IMR-90 (cell line): ENCODE measurements at regions not wholly inside any gene's neighbourhood (a gene's known extent, or its start where the extent isn't known, plus 50 kb on each side); places are given as distances from the start of the nearest gene placed in this dataset.
A peak's percentile ranks its signal among the peaks of the same experiment; 100 is the strongest.

ENCODE experiments used
- ATAC-seq: fragments of 200-7000 bp; cut with Tn5 transposase; 2 replicates; pipeline ENCODE4 v1.9.1; 2020; ENCODE audit warnings: low read depth, mild to moderate bottlenecking, moderate library complexity
- BruUV-seq: library from RNA; stranded (reverse); fragments of 400-500 nt; replicated peaks from 2 replicates; lab custom pipeline; 2021; lab: Mats Ljungman, UMichigan
- CTCF ChIA-PET: fragments of 300-600 bp; formaldehyde crosslinking; extraction: SDS; loops from one replicate; lab custom pipeline; 2021; ENCODE audit warnings: antibody characterized with exemption; lab: Yijun Ruan, JAX
- POLR2A ChIA-PET: fragments of 300-600 bp; sonication (Branson Sonifier 250); formaldehyde crosslinking; loops from one replicate; lab custom pipeline; 2022; ENCODE audit warnings: antibody characterized with exemption; ENCODE audit not compliant: unreplicated experiment; lab: Charles Lee
- DNase-seq: peaks from one replicate; pipeline ENCODE4 v3.0.0; 2013
- H2AFZ ChIP-seq: replicated peaks from 2 replicates; pipeline ENCODE3; 2013; ENCODE audit warnings: low read length, mild to moderate bottlenecking; ENCODE audit not compliant: poor library complexity
- H2AK5ac ChIP-seq: 2 replicates; pipeline ENCODE4 v1.6.1; 2013; ENCODE audit warnings: low read depth, low read length, inconsistent platforms
- H2AK9ac ChIP-seq: replicated peaks from 2 replicates; pipeline ENCODE3; 2013; ENCODE audit warnings: mild to moderate bottlenecking, low read depth, low read length, moderate library complexity; ENCODE audit not compliant: poor library complexity
- H2BK120ac ChIP-seq: 2 replicates; pipeline ENCODE4 v1.6.1; 2013; ENCODE audit warnings: low read depth, low read length, inconsistent platforms
- H2BK15ac ChIP-seq: 3 replicates; pipeline ENCODE4 v1.6.1; 2013; ENCODE audit warnings: low read depth, low read length, inconsistent platforms
- H2BK20ac ChIP-seq: 2 replicates; pipeline ENCODE4 v1.6.1; 2013; ENCODE audit warnings: low read depth, mild to moderate bottlenecking, inconsistent platforms, low read length, moderate library complexity
- H2BK5ac ChIP-seq: 2 replicates; pipeline ENCODE4 v1.6.1; 2013; ENCODE audit warnings: mild to moderate bottlenecking, low read depth, low read length, inconsistent platforms; ENCODE audit not compliant: poor library complexity, severe bottlenecking
- H3K14ac ChIP-seq: replicated peaks from 2 replicates; pipeline ENCODE4 v1.6.1; 2013; ENCODE audit warnings: low read depth, low read length, inconsistent platforms
- H3K18ac ChIP-seq: 2 replicates; pipeline ENCODE4 v1.6.1; 2013; ENCODE audit warnings: low read depth, low read length, control low read depth
- H3K23ac ChIP-seq: 2 replicates; pipeline ENCODE4 v1.6.1; 2013; ENCODE audit warnings: low read depth, low read length, inconsistent platforms
- H3K27ac ChIP-seq: 2 replicates; pipeline ENCODE4 v1.5.1; 2013; ENCODE audit warnings: mild to moderate bottlenecking, control low read depth, low read length; ENCODE audit not compliant: insufficient read depth
- H3K27me3 ChIP-seq: 2 replicates; pipeline ENCODE4 v1.6.1; 2013; ENCODE audit warnings: low read length; ENCODE audit not compliant: control insufficient read depth, insufficient read depth
- H3K36me3 ChIP-seq: 2 replicates; pipeline ENCODE4 v1.6.1; 2013; ENCODE audit warnings: low read length, mixed read lengths; ENCODE audit not compliant: control insufficient read depth, insufficient read depth
- H3K4ac ChIP-seq: 2 replicates; pipeline ENCODE4 v1.6.1; 2013; ENCODE audit warnings: low read depth, low read length, inconsistent platforms
- H3K4me1 ChIP-seq: 2 replicates; pipeline ENCODE4 v1.6.1; 2013; ENCODE audit warnings: low read length, mixed read lengths; ENCODE audit not compliant: control insufficient read depth, insufficient read depth
- H3K4me2 ChIP-seq: 2 replicates; pipeline ENCODE4 v1.6.1; 2013; ENCODE audit warnings: low read depth, mild to moderate bottlenecking, control low read depth, low read length, moderate library complexity
- H3K4me3 ChIP-seq: 2 replicates; pipeline ENCODE4 v1.5.1; 2013; ENCODE audit warnings: low read depth, mild to moderate bottlenecking, control low read depth, low read length, moderate library complexity; ENCODE audit not compliant: insufficient read depth
- H3K56ac ChIP-seq: 2 replicates; pipeline ENCODE4 v1.6.1; 2013; ENCODE audit warnings: low read length, inconsistent platforms; ENCODE audit not compliant: insufficient read depth; ENCODE audit errors: extremely low read depth
- H3K79me1 ChIP-seq, 2 experiments: 2 replicates each; pipeline ENCODE4 v1.6.1; 2013; ENCODE audit warnings: low read length in 2 of 2, inconsistent platforms in 1 of 2, low read depth in 1 of 2
- H3K9ac ChIP-seq: 2 replicates; pipeline ENCODE4 v1.6.1; 2013; ENCODE audit warnings: low read depth, low read length, control low read depth
- H3K9me1 ChIP-seq: 2 replicates; pipeline ENCODE4 v1.6.1; 2013; ENCODE audit warnings: low read length, inconsistent platforms; ENCODE audit not compliant: insufficient read depth
- H3K9me3 ChIP-seq: 2 replicates; pipeline ENCODE4 v1.6.1; 2013; ENCODE audit warnings: low read length; ENCODE audit not compliant: control insufficient read depth, insufficient read depth
- H4K20me1 ChIP-seq: 2 replicates; pipeline ENCODE4 v1.6.1; 2013; ENCODE audit warnings: low read length, inconsistent platforms; ENCODE audit not compliant: insufficient read depth
- H4K5ac ChIP-seq: 2 replicates; pipeline ENCODE4 v1.6.1; 2013; ENCODE audit warnings: mild to moderate bottlenecking, low read depth, low read length, control low read depth
- H4K8ac ChIP-seq, 2 experiments: 2 replicates each; pipeline ENCODE4 v1.6.1; 2013; ENCODE audit warnings: low read depth in 2 of 2, low read length in 2 of 2, control low read depth in 1 of 2, inconsistent platforms in 1 of 2
- H4K91ac ChIP-seq: 2 replicates; pipeline ENCODE4 v1.6.1; 2013; ENCODE audit warnings: low read depth, low read length, inconsistent platforms; ENCODE audit not compliant: insufficient read depth
- CEBPB ChIP-seq: IDR thresholded peaks from 2 replicates; pipeline ENCODE4 v1.6.1; 2012; ENCODE audit warnings: low read depth, low read length, improper control_type of control experiment
- CTCF ChIP-seq: conservative IDR thresholded peaks from 2 replicates; pipeline ENCODE4 v1.5.1; 2012; ENCODE audit warnings: mild to moderate bottlenecking, low read depth, low read length, improper control_type of control experiment
- FOS ChIP-seq: fragments of 150-350 bp; IDR thresholded peaks from 2 replicates; pipeline ENCODE4 v1.6.1; 2016; ENCODE audit warnings: low read depth, low read length
- NFE2L2 ChIP-seq: fragments of 150-350 bp; IDR thresholded peaks from 2 replicates; pipeline ENCODE4 v1.6.1; 2016; ENCODE audit warnings: low read depth, mild to moderate bottlenecking, low read length
- SMC3 ChIP-seq: fragments of 150-350 bp; IDR thresholded peaks from 2 replicates; pipeline ENCODE4 v1.6.1; 2016; ENCODE audit warnings: low read depth, mild to moderate bottlenecking, antibody characterized with exemption, low read length, moderate library complexity
- WGBS, 2 experiments: methylation state at CpG; one replicate each; pipeline versions ENCODE4 v1.1.5 to v1.1.7; 2013; ENCODE audit warnings: missing lambda C conversion rate in 2 of 2; ENCODE audit not compliant: insufficient read length in 1 of 2; ENCODE audit errors: extremely low coverage in 2 of 2; 5-methylcytosine and 5-hydroxymethylcytosine counted together
- dilution Hi-C: fragments of 300-500 bp; cut with HindIII; formaldehyde crosslinking; loops from one replicate; pipeline ENCODE4 v1.14.3; 2018; ENCODE audit warnings: low sequenced_read_pairs; ENCODE audit not compliant: unreplicated experiment
- in situ Hi-C: fragments of 300-500 bp; cut with MboI; formaldehyde crosslinking; loops from 3 replicates; pipeline ENCODE4 v1.14.3; 2019; ENCODE audit warnings: low sequenced_read_pairs, inconsistent platforms, mixed read lengths
- intact Hi-C: fragments of 100-400 bp; cut with micrococcal nuclease; formaldehyde crosslinking; loops from 2 replicates; pipeline ENCODE4 v1.10.0; 2022

GRCh38 chr5:29795096-29795652 is 1398.3 kb upstream of the CDH6 start:
- POLR2A ChIA-PET = no interaction called here
- H4K5ac ChIP-seq = no peak overlapping the region
- no TSS peak for BruUV-seq
- H2BK15ac ChIP-seq = no peak overlapping the region
- no peak for TF ChIP-seq SMC3
- peak; percentile 34; the same call in 1 of the 2 replicates for TF ChIP-seq NFE2L2
- no peak for TF ChIP-seq CEBPB
- no peak for TF ChIP-seq CTCF
- no peak for TF ChIP-seq FOS
- no peak overlapping the region for H3K23ac ChIP-seq
- no peak overlapping the region for H2BK120ac ChIP-seq
- no CpG with 5 or more reads among the region's 2 CpGs for WGBS, 2 experiments
- H4K91ac ChIP-seq = no peak overlapping the region
- H3K27ac ChIP-seq = no peak overlapping the region
- no peak overlapping the region for H2AK9ac ChIP-seq
- H4K8ac ChIP-seq = no peak overlapping the region
- H3K4me3 ChIP-seq = no peak overlapping the region
- CTCF ChIA-PET = no interaction called here
- H3K56ac ChIP-seq = no peak overlapping the region
- in situ Hi-C loops = no loop called here
- intact Hi-C loops = no loop called here
- H2AFZ ChIP-seq = no peak overlapping the region
- H3K9me1 ChIP-seq = no peaks in the 10 kb centered on the region
- no peaks in the 10 kb centered on the region for H3K4me1 ChIP-seq
- no peak overlapping the region for H3K4ac ChIP-seq
- H3K9me3 ChIP-seq = peaks cover 2% of the 10 kb centered on the region; the same call in 1 of the 2 replicates
- no peak for DNase-seq
- no peak for ATAC-seq
- no peaks in the 10 kb centered on the region for H4K20me1 ChIP-seq
- no peak overlapping the region for H3K18ac ChIP-seq
- no peak overlapping the region for H2BK20ac ChIP-seq
- H3K4me2 ChIP-seq = no peak overlapping the region
- H3K9ac ChIP-seq = no peak overlapping the region
- H2BK5ac ChIP-seq = no peak overlapping the region
- H2AK5ac ChIP-seq = no peak overlapping the region
- no peaks in the 10 kb centered on the region for H3K36me3 ChIP-seq
- H3K14ac ChIP-seq = no peak overlapping the region
- dilution Hi-C loops = no loop called here
- H3K79me1 ChIP-seq = no peaks in the 10 kb centered on the region
- no peaks in the 10 kb centered on the region for H3K27me3 ChIP-seq
